A673 (cell line): ENCODE measurements at regions not wholly inside any gene's neighbourhood (a gene's known extent, or its start where the extent isn't known, plus 50 kb on each side); places are given as distances from the start of the nearest gene placed in this dataset.

Experiments
- CTCF ChIP-seq: fragments of 300-800, 200-600 bp; sonication (generic); conservative IDR thresholded peaks from 2 replicates; pipeline ENCODE4 v1.5.1; 2017; ENCODE audit warnings: low read depth, mild to moderate bottlenecking, antibody characterized with exemption, low read length, moderate library complexity, mixed read lengths
- EZH2 ChIP-seq: fragments of 200-600 bp; sonication (generic); IDR thresholded peaks from 2 replicates; pipeline ENCODE4 v1.6.1; 2017; ENCODE audit warnings: borderline replicate concordance, low read depth, mild to moderate bottlenecking, mixed read lengths, antibody characterized with exemption, low read length; ENCODE audit not compliant: poor library complexity, severe bottlenecking

- TF ChIP-seq CTCF (no peak), EZH2 (no peak)
These were observed 145.7 kb upstream of the ALG10 start for GRCh38 chr12:33876618-33877017.
